SU-DHL-6 (cell line): ENCODE measurements at regions not wholly inside any gene's neighbourhood (a gene's known extent, or its start where the extent isn't known, plus 50 kb on each side); places are given as distances from the start of the nearest gene placed in this dataset.

Experiments used
- H2AFZ ChIP-seq: fragments of 200-600 bp; sonication (generic); 2 replicates; pipeline ENCODE4 v1.6.1; 2014; ENCODE audit warnings: low read depth, mild to moderate bottlenecking, moderate library complexity, mixed read lengths, antibody characterized with exemption, low read length; ENCODE audit not compliant: severe bottlenecking
- H3F3A ChIP-seq: fragments of 200-600 bp; shearing (Covaris generic); 2 replicates; pipeline ENCODE4 v1.6.0; 2016; ENCODE audit warnings: antibody characterized with exemption, mild to moderate bottlenecking; ENCODE audit not compliant: insufficient read depth
- H3K27ac ChIP-seq: fragments of 200-600 bp; sonication (generic); 2 replicates; pipeline ENCODE4 v1.5.1; 2016; ENCODE audit warnings: low read depth, mild to moderate bottlenecking, low read length, moderate library complexity, mixed read lengths
- H3K27me3 ChIP-seq: fragments of 200-600 bp; sonication (generic), shearing (Covaris generic); 2 replicates; pipeline ENCODE4 v1.6.0; 2014; ENCODE audit warnings: mild to moderate bottlenecking, low read length
- H3K36me3 ChIP-seq: fragments of 200-600 bp; sonication (generic); 2 replicates; pipeline ENCODE4 v1.6.1; 2014; ENCODE audit warnings: mild to moderate bottlenecking, low read length, mixed read lengths
- H3K4me2 ChIP-seq: fragments of 300-600, 200-600 bp; shearing (Covaris generic), sonication (generic); 2 replicates; pipeline ENCODE4 v1.6.0; 2014; ENCODE audit warnings: low read length, low read depth, mild to moderate bottlenecking; ENCODE audit not compliant: poor library complexity, severe bottlenecking
- H3K4me3 ChIP-seq: fragments of 200-600 bp; sonication (generic); 2 replicates; pipeline ENCODE4 v1.5.1; 2014; ENCODE audit warnings: antibody characterized with exemption, low read length, mild to moderate bottlenecking, mixed read lengths; ENCODE audit not compliant: insufficient read depth, poor library complexity, severe bottlenecking
- H3K79me2 ChIP-seq: fragments of 200-600 bp; sonication (generic); 2 replicates; pipeline ENCODE4 v1.6.1; 2014; ENCODE audit warnings: mild to moderate bottlenecking, low read length, moderate library complexity; ENCODE audit not compliant: insufficient read depth
- H3K9ac ChIP-seq: fragments of 200-600 bp; sonication (generic); 2 replicates; pipeline ENCODE4 v1.7.0; 2014; ENCODE audit warnings: mild to moderate bottlenecking, low read length
- H3K9me2 ChIP-seq: fragments of 200-600 bp; sonication (generic); replicated peaks from 2 replicates; pipeline ENCODE4 v1.6.1; 2014; ENCODE audit warnings: low read length; ENCODE audit not compliant: insufficient read depth
- H3K9me3 ChIP-seq: fragments of 200-600 bp; sonication (generic); 2 replicates; pipeline ENCODE4 v1.6.1; 2014; ENCODE audit warnings: low read length, mixed read lengths; ENCODE audit not compliant: insufficient read depth
- H4K20me1 ChIP-seq: fragments of 200-600 bp; sonication (generic); 2 replicates; pipeline ENCODE4 v1.6.1; 2014; ENCODE audit warnings: low read depth, mild to moderate bottlenecking, antibody characterized with exemption, low read length, moderate library complexity, mixed read lengths
- CTCF ChIP-seq: fragments of 200-600 bp; sonication (generic); IDR thresholded peaks from one replicate; pipeline ENCODE4 v1.5.1; 2017; ENCODE audit warnings: antibody characterized with exemption, mild to moderate bottlenecking, low read length, moderate library complexity; ENCODE audit not compliant: insufficient read depth, poor library complexity, severe bottlenecking
- EZH2phosphoT487 ChIP-seq: fragments of 200-600 bp; sonication (generic), shearing (Covaris generic); conservative IDR thresholded peaks from 2 replicates; pipeline ENCODE4 v1.6.1; 2018; ENCODE audit warnings: mild to moderate bottlenecking, antibody characterized with exemption, low read length, moderate library complexity, mixed read lengths

GRCh38 chr11:95318498-95318897 lies 87.5 kb upstream of the SESN3 start:
- H3K27ac ChIP-seq, result no peak overlapping the region
- no peaks in the 10 kb centered on the region for H3K27me3 ChIP-seq
- H4K20me1 ChIP-seq, result no peaks in the 10 kb centered on the region
- no peaks in the 10 kb centered on the region for H3K79me2 ChIP-seq
- H3K4me3 ChIP-seq, result no peak overlapping the region
- no peak overlapping the region for H3K9ac ChIP-seq
- H3F3A ChIP-seq, result no peaks in the 10 kb centered on the region
- H3K9me3 ChIP-seq, result no peaks in the 10 kb centered on the region
- no peaks in the 10 kb centered on the region for H3K9me2 ChIP-seq
- no peak overlapping the region for H3K4me2 ChIP-seq
- no peaks in the 10 kb centered on the region for H3K36me3 ChIP-seq
- H2AFZ ChIP-seq, result no peak overlapping the region
- no peak for TF ChIP-seq CTCF
- TF ChIP-seq EZH2phosphoT487, result no peak

DNA sequence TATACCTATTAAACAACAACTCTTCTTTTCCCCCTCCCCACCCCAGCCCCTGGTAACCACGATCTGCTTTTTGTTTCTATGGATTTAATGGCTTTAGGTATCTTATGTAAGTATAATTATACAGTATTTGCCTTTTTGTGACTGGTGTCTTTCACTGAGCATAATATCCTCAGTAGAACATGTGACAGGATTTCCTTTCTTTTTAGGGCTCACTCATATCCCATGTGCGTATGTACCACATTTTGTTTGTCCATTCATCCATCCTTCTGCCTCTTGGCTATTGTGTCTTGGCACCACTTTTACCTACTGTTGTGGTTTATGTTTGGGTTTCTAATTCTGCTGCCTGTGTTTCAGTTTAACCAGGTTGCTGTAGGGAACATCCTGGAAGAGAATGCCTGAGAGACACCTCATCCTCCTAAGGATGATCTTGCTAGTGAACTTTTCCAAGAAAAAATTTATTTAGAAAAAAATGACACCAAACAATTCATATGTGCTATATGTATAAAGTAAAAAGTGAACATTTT lies 77.6 kb upstream of the SESN3 start:
- H3K36me3 ChIP-seq, result no peaks in the 10 kb centered on the region
- TF ChIP-seq CTCF, result no peak
- TF ChIP-seq EZH2phosphoT487, result no peak
- no peaks in the 10 kb centered on the region for H3K27me3 ChIP-seq
- H3K4me3 ChIP-seq, result no peak overlapping the region
- H3K4me2 ChIP-seq, result no peak overlapping the region
- H4K20me1 ChIP-seq, result no peaks in the 10 kb centered on the region
- H3K79me2 ChIP-seq, result no peaks in the 10 kb centered on the region
- no peak overlapping the region for H2AFZ ChIP-seq
- H3K9ac ChIP-seq, result no peak overlapping the region
- H3F3A ChIP-seq, result no peaks in the 10 kb centered on the region
- H3K9me2 ChIP-seq, result no peaks in the 10 kb centered on the region
- H3K9me3 ChIP-seq, result no peaks in the 10 kb centered on the region
- no peak overlapping the region for H3K27ac ChIP-seq

DNA sequence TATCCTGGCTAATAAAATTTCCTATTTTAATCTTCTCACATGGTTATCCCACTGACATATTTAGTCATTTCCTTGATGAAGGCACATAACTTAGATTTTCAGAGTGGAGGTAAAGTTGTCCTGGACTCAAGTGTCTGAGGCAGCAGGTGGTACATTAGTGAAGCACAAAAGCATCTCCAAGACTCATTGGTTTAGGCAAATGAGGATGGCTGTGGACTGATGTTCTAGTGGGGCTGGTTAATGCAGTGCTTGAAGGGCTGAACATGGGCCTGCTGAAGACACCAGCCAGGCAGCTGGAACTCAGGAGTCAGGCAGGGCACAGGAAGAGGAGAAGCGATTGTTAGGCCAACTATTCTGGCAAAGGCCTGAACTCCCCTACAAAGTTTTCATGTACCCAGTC lies 76.3 kb upstream of the SESN3 start:
- H3K4me3 ChIP-seq, result no peak overlapping the region
- H2AFZ ChIP-seq, result no peak overlapping the region
- no peak overlapping the region for H3K27ac ChIP-seq
- TF ChIP-seq CTCF (no peak), EZH2phosphoT487 (no peak)
- H4K20me1 ChIP-seq, result no peaks in the 10 kb centered on the region
- H3K79me2 ChIP-seq, result no peaks in the 10 kb centered on the region
- H3K36me3 ChIP-seq, result no peaks in the 10 kb centered on the region
- H3K9me2 ChIP-seq, result no peaks in the 10 kb centered on the region
- no peak overlapping the region for H3K4me2 ChIP-seq
- no peaks in the 10 kb centered on the region for H3K9me3 ChIP-seq
- H3F3A ChIP-seq, result no peaks in the 10 kb centered on the region
- no peaks in the 10 kb centered on the region for H3K27me3 ChIP-seq
- H3K9ac ChIP-seq, result no peak overlapping the region
